ENCODE measurements at regions not wholly inside any gene's neighbourhood (a gene's known extent, or its start where the extent isn't known, plus 50 kb on each side); places are given as distances from the start of the nearest gene placed in this dataset.

DNA sequence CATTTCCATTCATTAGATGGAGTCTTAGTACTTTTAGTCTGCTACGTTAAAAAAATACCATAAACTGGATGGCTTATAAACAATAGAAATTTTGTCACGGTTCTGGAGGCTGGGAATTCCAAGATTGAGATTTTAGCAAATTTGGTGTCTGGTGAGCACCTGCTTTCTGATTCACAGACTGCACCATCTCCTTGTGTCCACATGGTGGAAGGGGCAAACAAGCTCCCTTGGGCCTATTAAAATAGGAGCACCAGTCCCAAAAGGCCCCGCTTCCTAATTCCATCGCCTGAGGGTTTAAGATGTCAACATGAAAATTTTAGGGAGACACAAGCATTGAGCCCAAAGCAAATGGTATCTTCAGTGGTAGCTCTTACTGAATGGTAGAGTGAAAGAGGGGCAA is 120.5 kb upstream of the MAP9 start:
- Mint-ChIP-seq H3K27ac (no peak overlapping the region), H3K27me3 (peaks cover 0 to 9% (median 0%) of the 10 kb centered on the region in 5 donors), H3K4me3 (no peak overlapping the region), H3K36me3 (no peaks in the 10 kb centered on the region), H3K4me1 (no peaks in the 10 kb centered on the region), H3K9me3 (peaks cover 0 to 6% (median 0%) of the 10 kb centered on the region in 11 donors)
- POLR2A ChIA-PET, result no interaction called here
- Histone ChIP-seq H3K36me3 (ENCODE audit: control insufficient read depth in 2 of 3, insufficient read depth in 3 of 3, low read length in 3 of 3) (no peaks in the 10 kb centered on the region), H3K4me3 (ENCODE audit: low read length) (no peak overlapping the region), H3K27ac (ENCODE audit: low read depth, low read length) (no peak overlapping the region), H3K4me1 (ENCODE audit: control insufficient read depth in 2 of 2, insufficient read depth in 2 of 2, low read length in 2 of 2) (no peaks in the 10 kb centered on the region), H3K9me3 (ENCODE audit: control insufficient read depth in 2 of 3, low read length in 3 of 3) (no peaks in the 10 kb centered on the region), H3K27me3 (ENCODE audit: control insufficient read depth in 2 of 2, insufficient read depth in 2 of 2, low read length in 2 of 2) (no peaks in the 10 kb centered on the region)
- DNase-seq, result no peak
- ATAC-seq, result no peak
- intact Hi-C loops (cut with micrococcal nuclease), result no loop called here
- CTCF ChIA-PET, result no interaction called here

GRCh38 chr4:155496294-155496626 is 119.5 kb upstream of the MAP9 start:
- POLR2A ChIA-PET, result no interaction called here
- H3K4me3 Mint-ChIP-seq, result no peak overlapping the region
- ATAC-seq, result no peak

GRCh38 chr4:155495572-155496293 is 119.0 kb upstream of the MAP9 start:
- H3K27ac Mint-ChIP-seq, result no peak overlapping the region
- POLR2A ChIA-PET, result no interaction called here
- peaks cover 0 to 6% (median 0%) of the 10 kb centered on the region in 11 donors for H3K9me3 Mint-ChIP-seq
- ATAC-seq (no peak), DNase-seq (no peak)
- H3K27me3 Mint-ChIP-seq, result peaks cover 0 to 9% (median 0%) of the 10 kb centered on the region in 5 donors
- Histone ChIP-seq H3K4me1 (ENCODE audit: control insufficient read depth in 2 of 2, insufficient read depth in 2 of 2, low read length in 2 of 2) (no peaks in the 10 kb centered on the region), H3K9me3 (ENCODE audit: control insufficient read depth in 2 of 3, low read length in 3 of 3) (no peaks in the 10 kb centered on the region), H3K27ac (ENCODE audit: low read depth, low read length) (no peak overlapping the region), H3K4me3 (ENCODE audit: low read length) (no peak overlapping the region), H3K27me3 (ENCODE audit: control insufficient read depth in 2 of 2, insufficient read depth in 2 of 2, low read length in 2 of 2) (no peaks in the 10 kb centered on the region), H3K36me3 (ENCODE audit: control insufficient read depth in 2 of 3, insufficient read depth in 3 of 3, low read length in 3 of 3) (no peaks in the 10 kb centered on the region)
- H3K4me1 Mint-ChIP-seq, result no peaks in the 10 kb centered on the region
- CTCF ChIA-PET, result no interaction called here
- intact Hi-C loops (cut with micrococcal nuclease), result no loop called here
- H3K36me3 Mint-ChIP-seq, result no peaks in the 10 kb centered on the region
- H3K4me3 Mint-ChIP-seq, result no peak overlapping the region

More at GRCh38 chr4:155496294-155496626, 119.5 kb upstream of the MAP9 start:
- no peak overlapping the region for H3K27ac Mint-ChIP-seq
- intact Hi-C loops (cut with micrococcal nuclease), result no loop called here
- no peaks in the 10 kb centered on the region for H3K4me1 Mint-ChIP-seq
- CTCF ChIA-PET, result no interaction called here
- H3K9me3 Mint-ChIP-seq, result peaks cover 0 to 6% (median 0%) of the 10 kb centered on the region in 11 donors
- no peak for DNase-seq
- Histone ChIP-seq H3K27me3 (ENCODE audit: control insufficient read depth in 2 of 2, insufficient read depth in 2 of 2, low read length in 2 of 2) (no peaks in the 10 kb centered on the region), H3K27ac (ENCODE audit: low read depth, low read length) (no peak overlapping the region), H3K36me3 (ENCODE audit: control insufficient read depth in 2 of 3, insufficient read depth in 3 of 3, low read length in 3 of 3) (no peaks in the 10 kb centered on the region), H3K4me3 (ENCODE audit: low read length) (no peak overlapping the region), H3K9me3 (ENCODE audit: control insufficient read depth in 2 of 3, low read length in 3 of 3) (no peaks in the 10 kb centered on the region), H3K4me1 (ENCODE audit: control insufficient read depth in 2 of 2, insufficient read depth in 2 of 2, low read length in 2 of 2) (no peaks in the 10 kb centered on the region)
- H3K27me3 Mint-ChIP-seq, result peaks cover 0 to 9% (median 0%) of the 10 kb centered on the region in 5 donors
- H3K36me3 Mint-ChIP-seq, result no peaks in the 10 kb centered on the region

GRCh38 chr4:155494037-155494718 is 117.4 kb upstream of the MAP9 start:
- Mint-ChIP-seq H3K4me3 (no peak overlapping the region), H3K36me3 (no peaks in the 10 kb centered on the region), H3K27ac (no peak overlapping the region), H3K27me3 (peaks cover 0 to 9% (median 0%) of the 10 kb centered on the region in 5 donors), H3K4me1 (no peaks in the 10 kb centered on the region), H3K9me3 (peaks cover 0 to 6% (median 0%) of the 10 kb centered on the region in 11 donors)
- DNase-seq, result no peak
- ChIA-PET CTCF (interaction anchor here (0.7 kb wide), 1 partner anchor 1017 kb away, joined by 4 read pairs; no protein-coding TSS in a partner anchor), POLR2A (no interaction called here)
- Histone ChIP-seq H3K4me1 (ENCODE audit: control insufficient read depth in 2 of 2, insufficient read depth in 2 of 2, low read length in 2 of 2) (no peaks in the 10 kb centered on the region), H3K27ac (ENCODE audit: low read depth, low read length) (no peak overlapping the region), H3K27me3 (ENCODE audit: control insufficient read depth in 2 of 2, insufficient read depth in 2 of 2, low read length in 2 of 2) (no peaks in the 10 kb centered on the region), H3K36me3 (ENCODE audit: control insufficient read depth in 2 of 3, insufficient read depth in 3 of 3, low read length in 3 of 3) (no peaks in the 10 kb centered on the region), H3K4me3 (ENCODE audit: low read length) (no peak overlapping the region), H3K9me3 (ENCODE audit: control insufficient read depth in 2 of 3, low read length in 3 of 3) (no peaks in the 10 kb centered on the region)
- intact Hi-C loops (cut with micrococcal nuclease), result no loop called here
- no peak for ATAC-seq

GRCh38 chr4:155491336-155492120 is 114.8 kb upstream of the MAP9 start:
- no peaks in the 10 kb centered on the region for H3K4me1 ChIP-seq (ENCODE audit: control insufficient read depth in 2 of 2, insufficient read depth in 2 of 2, low read length in 2 of 2)
- Mint-ChIP-seq H3K4me3 (no peak overlapping the region), H3K27ac (no peak overlapping the region), H3K4me1 (no peaks in the 10 kb centered on the region), H3K27me3 (peaks cover 0 to 9% (median 5%) of the 10 kb centered on the region in 5 donors), H3K9me3 (peaks cover 0 to 6% (median 0%) of the 10 kb centered on the region in 11 donors), H3K36me3 (no peaks in the 10 kb centered on the region)
- CTCF ChIA-PET, result no interaction called here
- ATAC-seq (no peak), DNase-seq (no peak)
- no peaks in the 10 kb centered on the region for H3K36me3 ChIP-seq (ENCODE audit: control insufficient read depth in 2 of 3, insufficient read depth in 3 of 3, low read length in 3 of 3)
- no peaks in the 10 kb centered on the region for H3K27me3 ChIP-seq (ENCODE audit: control insufficient read depth in 2 of 2, insufficient read depth in 2 of 2, low read length in 2 of 2)
- POLR2A ChIA-PET, result no interaction called here
- intact Hi-C loops (cut with micrococcal nuclease), result no loop called here
- no peak overlapping the region for H3K4me3 ChIP-seq (ENCODE audit: low read length)
- H3K27ac ChIP-seq (ENCODE audit: low read depth, low read length), result no peak overlapping the region
- no peaks in the 10 kb centered on the region for H3K9me3 ChIP-seq (ENCODE audit: control insufficient read depth in 2 of 3, low read length in 3 of 3)

DNA sequence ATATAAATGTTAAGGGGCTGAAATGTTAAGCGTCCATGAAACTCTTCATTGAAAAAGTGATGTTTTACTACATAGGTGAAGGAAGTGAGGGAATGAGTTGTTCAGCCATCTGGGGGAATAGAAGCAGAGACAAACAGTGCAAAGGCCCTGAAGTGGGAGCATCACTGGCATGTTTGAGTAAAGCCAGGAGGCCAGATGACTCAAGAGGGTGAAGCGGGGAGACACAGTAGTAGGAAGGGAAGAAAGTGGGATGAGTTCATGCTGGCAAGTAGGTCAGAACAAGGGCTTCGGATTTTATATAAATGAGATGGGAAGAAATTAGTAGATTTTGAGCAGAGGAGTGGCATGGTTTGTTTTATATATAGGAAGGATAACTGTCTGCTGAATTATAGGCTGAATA is 112.5 kb upstream of the MAP9 start:
- POLR2A ChIA-PET, result no interaction called here
- H3K4me1 ChIP-seq (ENCODE audit: control insufficient read depth in 2 of 2, insufficient read depth in 2 of 2, low read length in 2 of 2), result no peaks in the 10 kb centered on the region
- Mint-ChIP-seq H3K27ac (no peak overlapping the region), H3K36me3 (no peaks in the 10 kb centered on the region), H3K27me3 (peaks cover 0 to 10% (median 4%) of the 10 kb centered on the region in 5 donors), H3K4me3 (no peak overlapping the region), H3K4me1 (no peaks in the 10 kb centered on the region), H3K9me3 (no peaks in the 10 kb centered on the region)
- no peak for ATAC-seq
- H3K27me3 ChIP-seq (ENCODE audit: control insufficient read depth in 2 of 2, insufficient read depth in 2 of 2, low read length in 2 of 2), result no peaks in the 10 kb centered on the region
- no peak for DNase-seq
- CTCF ChIA-PET, result no interaction called here
- no peak overlapping the region for H3K4me3 ChIP-seq (ENCODE audit: low read length)
- intact Hi-C loops (cut with micrococcal nuclease), result no loop called here
- no peaks in the 10 kb centered on the region for H3K9me3 ChIP-seq (ENCODE audit: control insufficient read depth in 2 of 3, low read length in 3 of 3)
- no peak overlapping the region for H3K27ac ChIP-seq (ENCODE audit: low read depth, low read length)
- no peaks in the 10 kb centered on the region for H3K36me3 ChIP-seq (ENCODE audit: control insufficient read depth in 2 of 3, insufficient read depth in 3 of 3, low read length in 3 of 3)

Data from naive thymus-derived CD4-positive, alpha-beta T cell (primary cell).